GM12878 (cell line): ENCODE measurements at regions not wholly inside any gene's neighbourhood (a gene's known extent, or its start where the extent isn't known, plus 50 kb on each side); places are given as distances from the start of the nearest gene placed in this dataset.

Experiments
- ATAC-seq: fragments of 200-7000 bp; cut with Tn5 transposase; 3 replicates; pipeline ENCODE4 v1.9.1; 2020; ENCODE audit warnings: mild to moderate bottlenecking, moderate library complexity
- BruUV-seq: library from RNA; stranded (reverse); fragments of 400-500 nt; replicated peaks from 2 replicates; lab custom pipeline; 2021; lab: Mats Ljungman, UMichigan
- CTCF ChIA-PET: fragments of 300-600 bp; sonication (Branson Sonifier 250); formaldehyde crosslinking; extraction: SDS; loops from one replicate; lab custom pipeline; 2021; ENCODE audit warnings: inconsistent platforms; lab: Yijun Ruan, JAX
- POLR2A ChIA-PET: fragments of 350-600 bp; formaldehyde crosslinking; extraction: SDS; loops from one replicate; lab custom pipeline; 2021; ENCODE audit warnings: inconsistent platforms; lab: Charles Lee
- RAD21 ChIA-PET: fragments of 300-600 bp; sonication (Branson Sonifier 250); formaldehyde crosslinking; loops from one replicate; lab custom pipeline; 2023; ENCODE audit warnings: antibody characterized with exemption; ENCODE audit not compliant: unreplicated experiment; lab: Charles Lee
- SMC1A ChIA-PET: fragments of 300-600 bp; sonication (Branson Sonifier 250); formaldehyde crosslinking; loops from one replicate; lab custom pipeline; 2023; ENCODE audit not compliant: unreplicated experiment, uncharacterized antibody; lab: Charles Lee
- DNase-seq: peaks from one replicate; pipeline ENCODE4 v3.0.0-alpha.2; 2011; ENCODE audit warnings: low read depth, low spot score
- FAIRE-seq: peaks from 3 replicates; lab custom pipeline; 2011; peaks lifted over from hg19 to GRCh38; lab: Jason Lieb, UNC
- H2AFZ ChIP-seq: 2 replicates; pipeline ENCODE4 v1.6.0; 2011; ENCODE audit warnings: low read depth, low read length, control low read depth; ENCODE audit not compliant: control insufficient read depth
- H3K27ac ChIP-seq: 2 replicates; pipeline ENCODE4 v1.5.1; 2011; ENCODE audit warnings: control low read depth; ENCODE audit not compliant: control insufficient read depth, insufficient read depth
- H3K27me3 ChIP-seq, 2 experiments: replicated peaks in 1 of 2; 2 replicates each; pipeline versions ENCODE4 v1.6.0 to v1.6.1; 2011; ENCODE audit warnings: low read length in 1 of 2; ENCODE audit not compliant: control insufficient read depth in 2 of 2, insufficient read depth in 2 of 2
- H3K36me3 ChIP-seq, 2 experiments: 2 replicates each; pipeline ENCODE4 v1.5.1; 2011; ENCODE audit warnings: low read length in 1 of 2; ENCODE audit not compliant: control insufficient read depth in 2 of 2, insufficient read depth in 2 of 2
- H3K4me1 ChIP-seq: 2 replicates; pipeline ENCODE4 v1.6.1; 2011; ENCODE audit warnings: mild to moderate bottlenecking, low read length, moderate library complexity, mixed read lengths; ENCODE audit not compliant: control insufficient read depth, insufficient read depth
- H3K4me2 ChIP-seq: 2 replicates; pipeline ENCODE4 v1.6.0; 2011; ENCODE audit warnings: control low read depth; ENCODE audit not compliant: control insufficient read depth, insufficient read depth
- H3K4me3 ChIP-seq: fragments of 200-600 bp; sonication (generic); 2 replicates; pipeline ENCODE4 v1.5.1; 2016
- H3K79me2 ChIP-seq: 2 replicates; pipeline ENCODE4 v1.6.0; 2011; ENCODE audit warnings: low read length; ENCODE audit not compliant: control insufficient read depth, insufficient read depth
- H3K9ac ChIP-seq: 2 replicates; pipeline ENCODE4 v1.8.0; 2011; ENCODE audit warnings: low read length, control low read depth, mixed read lengths; ENCODE audit not compliant: control insufficient read depth, insufficient read depth
- H3K9me3 ChIP-seq: replicated peaks from 3 replicates; pipeline ENCODE4 v1.5.1; 2011; ENCODE audit warnings: mild to moderate bottlenecking, low read length; ENCODE audit not compliant: control insufficient read depth, insufficient read depth
- H4K20me1 ChIP-seq: 2 replicates; pipeline ENCODE4 v1.6.0; 2011; ENCODE audit not compliant: control insufficient read depth, insufficient read depth
- BCL11A ChIP-seq: IDR thresholded peaks from 2 replicates; pipeline ENCODE4 v1.6.1; 2011; ENCODE audit warnings: low read depth, low read length
- BRCA1 ChIP-seq: IDR thresholded peaks from 2 replicates; pipeline ENCODE4 v1.6.1; 2011; ENCODE audit warnings: low read depth, low read length, improper control_type of control experiment
- EZH2 ChIP-seq: IDR thresholded peaks from 2 replicates; pipeline ENCODE4 v1.6.1; 2012; ENCODE audit warnings: low read depth, mild to moderate bottlenecking, control low read depth, inconsistent platforms, low read length, borderline replicate concordance; ENCODE audit not compliant: control insufficient read depth
- IKZF1 ChIP-seq: fragments of 450-650 bp; conservative IDR thresholded peaks from 2 replicates; pipeline ENCODE4 v1.6.1; 2017; ENCODE audit warnings: antibody characterized with exemption, mild to moderate bottlenecking
- KLF5 ChIP-seq: fragments of 450-650 bp; IDR thresholded peaks from 2 replicates; pipeline ENCODE4 v1.6.1; 2014; ENCODE audit warnings: mild to moderate bottlenecking; ENCODE audit not compliant: partially characterized antibody
- MLLT1 ChIP-seq: fragments of 450-650 bp; IDR thresholded peaks from 2 replicates; pipeline ENCODE4 v1.6.1; 2016; ENCODE audit warnings: mild to moderate bottlenecking
- NFIC ChIP-seq: IDR thresholded peaks from 2 replicates; pipeline ENCODE4 v1.6.1; 2012; ENCODE audit warnings: low read depth, mild to moderate bottlenecking, inconsistent platforms, low read length, moderate library complexity
- NR2F1 ChIP-seq: fragments of 450-650 bp; conservative IDR thresholded peaks from 2 replicates; pipeline ENCODE4 v1.6.1; 2017; ENCODE audit warnings: mild to moderate bottlenecking
- RELB ChIP-seq: fragments of 450-650 bp; IDR thresholded peaks from 2 replicates; pipeline ENCODE4 v1.6.1; 2017; ENCODE audit warnings: low read depth, mild to moderate bottlenecking, moderate library complexity
- SMARCA5 ChIP-seq: fragments of 450-650 bp; IDR thresholded peaks from 2 replicates; pipeline ENCODE4 v1.6.1; 2017; ENCODE audit warnings: mild to moderate bottlenecking
- SRF ChIP-seq, 2 experiments: IDR thresholded peaks; 2 replicates each; pipeline ENCODE4 v1.6.1; 2011; ENCODE audit warnings: low read depth in 2 of 2, low read length in 2 of 2, mild to moderate bottlenecking in 1 of 2, moderate library complexity in 1 of 2
- STAT3 ChIP-seq: IDR thresholded peaks from 2 replicates; pipeline ENCODE4 v1.6.1; 2011; ENCODE audit warnings: low read depth, low read length, improper control_type of control experiment
- TAF1 ChIP-seq: IDR thresholded peaks from 2 replicates; pipeline ENCODE4 v1.6.1; 2011; ENCODE audit warnings: mild to moderate bottlenecking, low read depth, low read length, borderline replicate concordance
- TARDBP ChIP-seq: IDR thresholded peaks from 2 replicates; pipeline ENCODE4 v1.6.1; 2016; ENCODE audit warnings: borderline replicate concordance
- ZBTB4 ChIP-seq: fragments of 450-650 bp; formaldehyde crosslinking; IDR thresholded peaks from 2 replicates; pipeline ENCODE4 v1.4.0; 2022; ENCODE audit warnings: mild to moderate bottlenecking, moderate library complexity
- WGBS: methylation state at CpG from one replicate; pipeline ENCODE4 v1.1.6; 2016; ENCODE audit warnings: low lambda C conversion rate; ENCODE audit not compliant: insufficient replicate concordance, insufficient coverage; ENCODE audit errors: missing lambda C conversion rate; 5-methylcytosine and 5-hydroxymethylcytosine counted together
- in situ Hi-C: fragments of 300-500 bp; cut with MboI; formaldehyde crosslinking; loops from 9 replicates; pipeline ENCODE4 v1.14.3; 2018; ENCODE audit warnings: mixed read lengths
- intact Hi-C: fragments of 100-400 bp; cut with micrococcal nuclease; formaldehyde crosslinking; loops from one replicate; pipeline ENCODE4 v1.14.2; 2022; ENCODE audit not compliant: unreplicated experiment

GRCh38 chr13:99693852-99694611 lies 192.8 kb downstream of the TM9SF2 start:
- Histone ChIP-seq H3K4me2 (no peak overlapping the region), H3K27me3 (no peaks in the 10 kb centered on the region), H3K27ac (no peak overlapping the region), H3K4me3 (no peak overlapping the region), H3K79me2 (no peaks in the 10 kb centered on the region), H3K9ac (no peak overlapping the region), H3K4me1 (no peaks in the 10 kb centered on the region), H2AFZ (no peak overlapping the region), H3K36me3 (no peaks in the 10 kb centered on the region), H3K9me3 (no peaks in the 10 kb centered on the region), H4K20me1 (no peaks in the 10 kb centered on the region)
- ChIA-PET RAD21 (no interaction called here), SMC1A (no interaction called here), CTCF (no interaction called here), POLR2A (interaction anchor here (0.5 kb wide), 1 partner anchor 794 kb away, joined by 3 read pairs; no protein-coding TSS in a partner anchor)
- TF ChIP-seq BRCA1 (no peak), NR2F1 (no peak), TAF1 (no peak), TARDBP (no peak), MLLT1 (no peak), NFIC (no peak), STAT3 (no peak), SMARCA5 (no peak), RELB (no peak), ZBTB4 (no peak), KLF5 (no peak), SRF (IDR thresholded peaks at IDR 0.05; ENCODE audit: low read depth in 2 of 2, low read length in 2 of 2) (no peak), BCL11A (no peak), EZH2 (no peak), IKZF1 (no peak)
- DNase-seq = no peak
- no peak for FAIRE-seq
- intact Hi-C loops = no loop called here
- in situ Hi-C loops = no loop called here
- no TSS peak for BruUV-seq
- ATAC-seq = no peak
- 79% methylated on average over 11 of the region's 11 CpGs for WGBS
